Erythroblast (primary cell): ENCODE measurements at regions not wholly inside any gene's neighbourhood (a gene's known extent, or its start where the extent isn't known, plus 50 kb on each side); places are given as distances from the start of the nearest gene placed in this dataset.

Experiments used
- DNase-seq, 2 experiments: peaks; one replicate each; lab custom pipeline; 2025; lab: John Stamatoyannopoulos, UW
- GATA1 ChIP-seq: IDR thresholded peaks from 2 replicates; pipeline ENCODE4 v1.6.1; 2011; ENCODE audit warnings: low read depth, mild to moderate bottlenecking, control low read depth, low read length, moderate library complexity
- POLR2A ChIP-seq: IDR thresholded peaks from 2 replicates; pipeline ENCODE4 v1.6.1; 2011; ENCODE audit warnings: mild to moderate bottlenecking, low read length

GRCh38 chr2:3126171-3126910 lies 251.3 kb downstream of the EIPR1 start:
- no peak for DNase-seq
- TF ChIP-seq GATA1, result no peak
- no peak for TF ChIP-seq POLR2A

GRCh38 chr2:3125761-3126130 lies 251.9 kb downstream of the EIPR1 start:
- TF ChIP-seq GATA1 (no peak), POLR2A (no peak)
- DNase-seq, result no peak

GRCh38 chr2:3125001-3125760 lies 252.4 kb downstream of the EIPR1 start:
- no peak for DNase-seq
- TF ChIP-seq POLR2A, result no peak

GRCh38 chr2:3122525-3122924 lies 255.1 kb downstream of the EIPR1 start:
- no peak for TF ChIP-seq GATA1
- no peak for TF ChIP-seq POLR2A

GRCh38 chr2:3121601-3122000 lies 256.0 kb downstream of the EIPR1 start:
- DNase-seq, result no peak
- TF ChIP-seq POLR2A (no peak), GATA1 (no peak)

More at GRCh38 chr2:3122525-3122924, 255.1 kb downstream of the EIPR1 start:
- no peak for DNase-seq

GRCh38 chr2:3117650-3118216 lies 259.9 kb downstream of the EIPR1 start:
- TF ChIP-seq POLR2A (no peak), GATA1 (no peak)

GRCh38 chr2:3116371-3116770 lies 261.2 kb downstream of the EIPR1 start:
- no peak for DNase-seq
- TF ChIP-seq POLR2A (no peak), GATA1 (no peak)

More at GRCh38 chr2:3117650-3118216, 259.9 kb downstream of the EIPR1 start:
- DNase-seq, result no peak

GRCh38 chr2:3115301-3116042 lies 262.1 kb downstream of the EIPR1 start:
- TF ChIP-seq GATA1 (no peak), POLR2A (no peak)
- DNase-seq, result no peak

GRCh38 chr2:3114406-3115185 lies 263.0 kb downstream of the EIPR1 start:
- DNase-seq, result no peak
- TF ChIP-seq GATA1, result no peak
- TF ChIP-seq POLR2A, result no peak

GRCh38 chr2:3113769-3114168 lies 263.8 kb downstream of the EIPR1 start:
- DNase-seq, result no peak
- TF ChIP-seq GATA1 (no peak), POLR2A (no peak)

- TF ChIP-seq GATA1, result no peak
- TF ChIP-seq POLR2A, result no peak
- DNase-seq, result no peak
These were observed 264.5 kb downstream of the EIPR1 start for GRCh38 chr2:3113122-3113521.

GRCh38 chr2:3112553-3112952 lies 265.1 kb downstream of the EIPR1 start:
- no peak for TF ChIP-seq POLR2A
- no peak for TF ChIP-seq GATA1
- no peak for DNase-seq

- no peak for DNase-seq
- TF ChIP-seq GATA1, result no peak
- TF ChIP-seq POLR2A, result no peak
These were observed 265.5 kb downstream of the EIPR1 start for GRCh38 chr2:3112131-3112530.
